Neuron (in vitro differentiated cells): ENCODE measurements at regions not wholly inside any gene's neighbourhood (a gene's known extent, or its start where the extent isn't known, plus 50 kb on each side); places are given as distances from the start of the nearest gene placed in this dataset.
"Not testable (repeated sequence)": the region's sequence is repeated elsewhere in the genome, so short reads cannot be mapped to it uniquely, and the experiment has no call there.

Source experiments
- H2AFZ ChIP-seq: one replicate; pipeline ENCODE4 v1.6.1; 2013; ENCODE audit warnings: low read depth, mild to moderate bottlenecking, inconsistent platforms, low read length, moderate library complexity
- H3K27me3 ChIP-seq: one replicate; pipeline ENCODE4 v1.6.1; 2013; ENCODE audit warnings: low read length; ENCODE audit not compliant: insufficient read depth
- H3K36me3 ChIP-seq: one replicate; pipeline ENCODE4 v1.6.1; 2013; ENCODE audit warnings: low read length; ENCODE audit not compliant: insufficient read depth
- H3K4me1 ChIP-seq: one replicate; pipeline ENCODE4 v1.6.1; 2013; ENCODE audit warnings: low read length; ENCODE audit not compliant: insufficient read depth
- H3K4me3 ChIP-seq: 2 replicates; pipeline ENCODE4 v1.5.1; 2013; ENCODE audit warnings: mild to moderate bottlenecking, low read length, moderate library complexity
- H3K9me3 ChIP-seq: one replicate; pipeline ENCODE4 v1.6.1; 2013; ENCODE audit warnings: low read length

DNA sequence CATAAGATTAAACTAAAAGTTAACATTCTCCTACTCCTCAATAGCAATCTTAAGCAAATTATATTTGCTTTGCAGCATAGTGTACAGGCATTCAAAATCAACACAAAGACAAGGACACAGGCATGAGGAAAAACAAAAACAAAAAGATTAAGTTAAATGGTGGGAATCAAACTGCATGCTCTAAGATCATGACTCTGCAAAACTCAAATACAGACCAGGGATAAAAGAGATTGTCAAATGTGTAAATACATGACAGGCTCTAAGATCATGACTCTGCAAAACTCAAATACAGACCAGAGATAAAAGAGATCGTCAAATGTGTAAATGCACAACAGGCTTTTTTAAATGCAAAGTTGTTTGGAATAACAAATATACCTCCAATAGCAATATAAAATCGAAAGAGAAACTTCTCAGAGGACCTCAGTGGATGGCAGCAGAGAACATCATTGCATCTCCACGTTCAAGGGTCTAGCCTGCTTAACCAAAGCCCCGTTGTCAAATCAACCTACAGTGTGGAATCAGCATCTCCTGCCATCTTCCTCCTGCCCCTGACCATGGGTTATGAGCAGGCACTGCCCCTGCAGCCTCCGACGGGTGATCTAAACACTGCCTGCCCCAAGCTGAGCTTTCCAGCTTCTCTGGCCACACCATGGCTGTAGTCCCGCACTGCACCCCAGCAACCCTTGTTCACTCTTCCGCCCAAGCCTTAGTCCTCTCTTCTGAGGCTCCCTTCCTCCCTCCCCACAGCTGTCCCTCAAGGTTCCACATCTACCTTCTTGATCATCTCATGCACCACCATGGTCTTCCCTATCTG, 446.1 kb downstream of the SOX9 start:
- Histone ChIP-seq H3K4me3 (no peak overlapping the region), H3K9me3 (no peaks in the 10 kb centered on the region), H3K27me3 (no peaks in the 10 kb centered on the region), H3K36me3 (no peaks in the 10 kb centered on the region), H2AFZ (no peak overlapping the region), H3K4me1 (peaks cover 6% of the 10 kb centered on the region)

- Histone ChIP-seq H3K4me1 (peaks cover 8% of the 10 kb centered on the region), H3K27me3 (no peaks in the 10 kb centered on the region), H2AFZ (no peak overlapping the region), H3K4me3 (no peak overlapping the region), H3K36me3 (no peaks in the 10 kb centered on the region), H3K9me3 (no peaks in the 10 kb centered on the region)
These were observed 447.0 kb downstream of the SOX9 start for GRCh38 chr17:72567774-72568173.

DNA sequence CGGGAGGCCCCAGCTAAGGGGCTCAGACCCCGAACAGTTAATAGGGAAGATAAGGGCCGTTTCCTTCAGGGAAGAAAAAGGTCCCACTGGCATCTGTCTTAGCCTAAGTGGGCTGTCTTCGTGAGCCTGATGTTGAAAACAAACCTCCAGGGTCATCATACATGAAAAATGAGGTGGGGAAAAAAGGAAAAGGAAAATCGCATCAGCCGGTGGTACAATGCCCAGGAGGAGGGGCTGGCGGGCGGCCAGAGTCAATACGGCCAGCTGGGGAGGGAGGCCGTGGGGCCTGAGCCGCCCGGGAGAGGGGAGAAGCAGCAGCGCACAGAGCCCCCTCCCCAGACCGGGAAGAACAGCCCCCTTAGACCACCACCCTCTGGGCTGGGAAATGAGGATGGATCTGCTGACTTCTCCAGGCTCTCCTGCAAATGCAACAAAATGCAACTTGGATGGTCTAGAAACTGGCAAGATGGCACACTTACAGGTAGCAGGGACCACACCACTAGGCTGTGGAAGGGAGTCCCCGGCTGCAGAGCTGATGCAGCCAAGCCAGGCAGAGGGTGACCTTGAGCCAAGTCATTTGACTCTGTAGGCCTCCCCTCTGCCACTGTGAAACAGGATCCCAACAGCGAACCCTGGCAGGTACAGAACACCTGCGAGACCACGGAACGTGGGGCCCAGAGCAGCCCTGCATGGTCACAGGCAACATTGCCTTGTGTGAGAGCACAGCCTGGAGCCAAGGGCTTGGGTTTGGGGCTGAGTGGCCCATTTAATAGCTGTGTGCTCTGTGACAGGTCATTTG, 448.5 kb downstream of the SOX9 start:
- H3K4me1 ChIP-seq: peaks cover 8% of the 10 kb centered on the region
- H3K27me3 ChIP-seq: no peaks in the 10 kb centered on the region
- no peaks in the 10 kb centered on the region for H3K36me3 ChIP-seq
- H3K9me3 ChIP-seq: no peaks in the 10 kb centered on the region
- no peak overlapping the region for H2AFZ ChIP-seq
- no peak overlapping the region for H3K4me3 ChIP-seq

DNA sequence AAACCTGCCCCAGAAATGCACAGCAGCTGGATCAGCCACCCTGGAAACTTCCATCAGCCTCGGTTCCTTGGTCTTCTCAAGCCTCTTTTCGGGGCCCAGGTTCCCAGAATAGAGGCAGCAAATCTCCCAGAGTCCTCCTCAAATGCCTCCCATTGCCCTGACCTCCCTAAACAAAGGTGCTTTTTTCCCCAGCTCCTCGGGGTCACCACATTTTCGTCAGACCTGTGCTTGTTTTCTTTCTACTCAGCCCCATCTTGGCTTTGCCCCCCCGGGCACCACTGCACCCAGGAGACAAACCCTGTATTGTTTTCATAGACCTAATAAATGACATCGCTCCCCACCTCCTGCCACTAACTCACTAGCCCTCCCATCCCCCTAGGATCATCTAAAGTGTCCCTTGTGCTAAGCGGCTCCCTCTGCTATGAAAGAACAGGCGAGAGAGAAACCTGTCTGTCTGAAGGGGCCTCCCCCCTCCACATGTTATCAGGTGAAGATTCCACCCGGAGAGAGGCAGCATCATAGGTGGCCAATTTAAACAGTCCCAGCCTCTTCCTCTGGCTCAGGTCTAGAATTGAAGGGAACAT, 451.1 kb downstream of the SOX9 start:
- H3K4me1 ChIP-seq: peaks cover 23% of the 10 kb centered on the region
- no peaks in the 10 kb centered on the region for H3K9me3 ChIP-seq
- H2AFZ ChIP-seq: no peak overlapping the region
- H3K36me3 ChIP-seq: no peaks in the 10 kb centered on the region
- H3K4me3 ChIP-seq: no peak overlapping the region
- no peaks in the 10 kb centered on the region for H3K27me3 ChIP-seq

DNA sequence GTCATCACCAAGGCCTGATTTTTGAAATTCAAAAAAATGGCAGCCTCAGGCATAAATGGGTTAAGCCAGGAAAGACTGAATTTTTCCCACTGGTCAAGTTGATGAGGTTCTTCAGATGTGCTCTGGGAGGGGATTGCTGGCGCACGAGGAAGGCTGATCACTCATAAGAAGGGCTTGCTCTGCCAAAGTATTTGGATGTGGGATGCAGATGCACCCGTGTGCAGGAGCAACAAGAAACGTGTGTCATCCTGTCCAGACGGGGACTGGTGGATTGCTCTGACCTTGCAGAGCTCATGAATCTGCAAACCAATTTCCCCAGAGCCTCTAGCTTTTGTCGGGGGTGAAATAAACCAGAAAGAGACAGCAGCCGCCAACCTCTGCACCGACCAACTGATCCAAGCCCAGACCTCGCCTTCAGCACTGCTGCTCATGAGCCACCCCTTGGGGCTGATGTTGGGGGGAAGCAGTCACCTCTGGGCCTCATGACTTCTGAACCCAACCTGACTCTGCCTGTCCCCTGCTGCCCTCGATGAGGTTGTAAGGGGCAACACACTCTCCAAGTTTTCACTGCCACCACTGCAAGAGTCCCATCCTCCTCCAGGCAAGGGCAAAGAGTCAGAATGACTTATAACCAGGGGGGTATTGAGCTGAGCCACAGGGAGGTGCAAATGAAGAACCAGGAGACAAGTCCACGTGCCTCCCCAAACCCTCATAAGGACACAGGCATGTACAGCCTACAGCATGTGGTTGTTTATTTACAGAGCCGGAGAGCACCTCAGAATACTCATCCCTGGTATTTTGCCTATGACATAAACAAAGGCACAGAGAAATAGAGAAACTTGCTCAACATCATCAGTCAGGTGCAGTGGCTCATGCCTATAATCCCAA, 452.0 kb downstream of the SOX9 start:
- Histone ChIP-seq H3K4me3 (no peak overlapping the region), H3K4me1 (peaks cover 26% of the 10 kb centered on the region), H3K9me3 (no peaks in the 10 kb centered on the region), H3K36me3 (no peaks in the 10 kb centered on the region), H3K27me3 (no peaks in the 10 kb centered on the region), H2AFZ (no peak overlapping the region)

- not testable (repeated sequence) for H2AFZ ChIP-seq, H3K4me3 ChIP-seq, H3K27me3 ChIP-seq, H3K36me3 ChIP-seq, H3K9me3 ChIP-seq
- H3K4me1 ChIP-seq: peaks cover 26% of the 10 kb centered on the region
These were observed 452.6 kb downstream of the SOX9 start for GRCh38 chr17:72573492-72573801.

DNA sequence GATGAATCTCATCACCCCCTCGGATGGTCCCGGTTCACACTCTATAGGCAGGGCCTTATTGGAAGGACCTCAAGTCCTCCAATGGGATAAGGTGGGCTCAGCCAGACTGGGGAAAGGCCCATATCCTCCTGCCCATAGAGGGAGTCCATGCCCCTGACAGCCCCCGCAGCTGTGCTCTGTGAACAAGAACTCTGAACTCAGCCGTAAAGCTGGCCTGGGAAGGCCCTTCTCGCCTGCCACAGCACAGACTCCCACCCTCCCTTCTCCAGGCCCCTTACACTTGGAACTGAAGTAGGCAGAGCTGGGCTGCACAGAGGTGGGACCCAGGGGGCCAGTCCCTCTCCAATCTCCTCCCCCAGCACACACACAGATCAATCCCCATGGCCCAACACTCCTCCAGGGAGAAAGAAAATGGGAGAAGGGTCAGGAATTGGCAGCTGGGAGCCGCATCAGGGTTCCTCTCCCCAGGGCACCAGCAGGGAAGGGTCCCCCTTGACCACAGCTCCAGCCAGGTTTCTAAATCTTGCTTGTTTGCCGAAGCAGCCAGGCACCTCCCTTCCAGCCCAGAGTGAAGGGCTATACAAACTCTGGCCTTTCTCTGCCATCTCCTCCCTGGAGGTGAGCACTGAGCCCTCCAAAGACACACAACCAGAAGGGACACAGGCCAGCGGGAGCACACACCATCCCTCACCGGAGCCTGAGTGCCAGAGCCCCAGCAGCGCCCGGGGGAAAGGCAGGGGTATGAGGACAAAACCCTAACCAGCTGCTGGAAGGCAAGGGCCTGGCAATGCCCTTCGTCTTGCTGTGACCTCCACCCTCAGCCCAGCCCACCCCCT, 454.1 kb downstream of the SOX9 start:
- no peak overlapping the region for H2AFZ ChIP-seq
- H3K4me1 ChIP-seq: peaks cover 23% of the 10 kb centered on the region
- H3K9me3 ChIP-seq: no peaks in the 10 kb centered on the region
- H3K27me3 ChIP-seq: no peaks in the 10 kb centered on the region
- H3K36me3 ChIP-seq: no peaks in the 10 kb centered on the region
- no peak overlapping the region for H3K4me3 ChIP-seq

- H2AFZ ChIP-seq: peak overlapping the region; percentile 13
- H3K36me3 ChIP-seq: no peaks in the 10 kb centered on the region
- no peaks in the 10 kb centered on the region for H3K27me3 ChIP-seq
- no peak overlapping the region for H3K4me3 ChIP-seq
- no peaks in the 10 kb centered on the region for H3K9me3 ChIP-seq
- peaks cover 23% of the 10 kb centered on the region for H3K4me1 ChIP-seq
These were observed 454.9 kb downstream of the SOX9 start for GRCh38 chr17:72575542-72576233.

- Histone ChIP-seq H3K4me3 (no peak overlapping the region), H3K27me3 (no peaks in the 10 kb centered on the region), H3K9me3 (no peaks in the 10 kb centered on the region), H3K36me3 (no peaks in the 10 kb centered on the region), H2AFZ (peak overlapping the region; percentile 13), H3K4me1 (peaks cover 23% of the 10 kb centered on the region)
These were observed 455.5 kb downstream of the SOX9 start for GRCh38 chr17:72576289-72576759.

DNA sequence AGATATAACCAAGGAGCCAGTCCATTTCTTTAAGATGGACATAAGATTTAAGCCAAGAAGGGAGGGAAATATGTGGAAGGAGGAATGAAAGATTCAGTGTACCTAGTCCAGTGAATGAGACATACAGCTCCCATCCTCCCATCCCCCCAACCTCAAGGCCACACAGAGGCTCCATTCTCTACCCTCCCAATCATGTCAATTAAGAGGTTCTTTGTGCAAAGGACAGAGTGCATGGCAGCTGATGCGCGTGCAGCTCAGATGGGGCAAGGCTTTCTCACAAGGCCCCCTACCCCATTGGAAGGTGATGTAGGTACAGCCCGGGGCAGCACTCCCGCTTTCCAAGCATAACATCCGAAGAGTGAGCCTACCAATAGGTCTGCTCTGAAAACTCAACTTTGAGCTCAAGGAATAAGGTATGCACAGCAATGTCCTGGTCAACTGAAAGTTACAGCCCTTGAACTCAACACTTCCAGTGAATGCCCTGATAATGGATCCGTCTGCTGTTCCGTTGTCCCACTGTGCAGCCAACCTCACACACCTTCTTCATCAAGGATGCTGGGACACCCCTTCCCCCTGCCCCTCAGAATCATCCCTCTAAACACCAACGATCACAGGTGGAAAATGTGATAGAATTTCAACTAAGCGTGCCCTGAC, 458.1 kb downstream of the SOX9 start:
- Histone ChIP-seq H3K36me3 (no peaks in the 10 kb centered on the region), H3K27me3 (no peaks in the 10 kb centered on the region), H3K4me1 (peaks cover 18% of the 10 kb centered on the region), H2AFZ (no peak overlapping the region), H3K9me3 (peaks cover 2% of the 10 kb centered on the region), H3K4me3 (no peak overlapping the region)

DNA sequence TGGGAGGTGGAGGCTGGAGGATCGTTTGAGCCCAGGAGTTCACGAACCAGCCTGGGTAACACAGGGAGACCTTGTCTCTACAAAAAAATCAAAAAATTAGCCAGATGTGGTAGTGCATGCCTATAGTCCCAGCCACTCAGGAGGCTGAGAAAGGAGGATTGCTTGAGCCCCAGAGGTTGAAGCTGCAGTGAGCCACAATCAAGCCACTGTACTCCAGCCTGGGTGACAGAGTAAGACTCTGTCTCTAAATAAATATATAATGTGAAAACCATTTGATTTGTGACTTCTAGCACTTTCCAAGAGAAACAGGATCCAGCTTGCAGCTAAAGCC, 459.1 kb downstream of the SOX9 start:
- H2AFZ ChIP-seq: no peak overlapping the region
- no peaks in the 10 kb centered on the region for H3K27me3 ChIP-seq
- H3K36me3 ChIP-seq: no peaks in the 10 kb centered on the region
- no peak overlapping the region for H3K4me3 ChIP-seq
- H3K4me1 ChIP-seq: peaks cover 18% of the 10 kb centered on the region
- peaks cover 2% of the 10 kb centered on the region for H3K9me3 ChIP-seq
